Stomach (tissue), 4 donors: ENCODE measurements at regions not wholly inside any gene's neighbourhood (a gene's known extent, or its start where the extent isn't known, plus 50 kb on each side); places are given as distances from the start of the nearest gene placed in this dataset.

ENCODE experiments used
- POLR2A ChIP-seq, 4 donors: fragments of 450-650 bp; IDR thresholded peaks; one replicate each; pipeline ENCODE4 v1.6.1; 2016; ENCODE audit warnings: antibody characterized with exemption in 4 of 4, control low read depth in 2 of 4, mild to moderate bottlenecking in 1 of 4, moderate library complexity in 1 of 4
- TF ChIP-seq, protein P1 (sequence below), 7 experiments: fragments of 450-650 bp in 4 of 7; fragments of 200-600 bp in 3 of 7; sonication (generic) in 3 of 7; IDR thresholded peaks; one replicate each; pipeline ENCODE4 v1.5.1; 2016 to 2019; ENCODE audit warnings: antibody characterized with exemption in 7 of 7, control low read depth in 2 of 7, mild to moderate bottlenecking in 1 of 7

DNA sequence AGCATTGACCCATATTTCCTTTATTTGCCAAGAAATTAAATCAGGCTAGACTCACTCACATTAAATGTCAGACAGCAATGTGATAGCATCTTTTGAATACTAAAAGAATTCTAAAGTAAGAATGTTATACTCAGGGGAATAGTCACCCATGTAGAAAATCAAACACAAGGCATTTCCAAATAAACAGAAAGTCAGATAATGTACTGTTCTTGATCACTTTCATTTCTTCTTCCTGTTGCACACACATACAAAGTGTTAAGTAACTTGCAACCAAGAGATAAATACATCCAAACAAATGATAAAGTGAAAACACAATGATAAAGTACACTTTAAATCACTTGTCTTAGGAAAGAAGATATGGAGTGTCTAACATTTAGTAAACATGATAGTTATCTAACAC is 1366.6 kb upstream of the MIR17HG start:
- TF ChIP-seq POLR2A (IDR thresholded peaks at IDR 0.05), result no peak
- TF ChIP-seq, protein P1, sequence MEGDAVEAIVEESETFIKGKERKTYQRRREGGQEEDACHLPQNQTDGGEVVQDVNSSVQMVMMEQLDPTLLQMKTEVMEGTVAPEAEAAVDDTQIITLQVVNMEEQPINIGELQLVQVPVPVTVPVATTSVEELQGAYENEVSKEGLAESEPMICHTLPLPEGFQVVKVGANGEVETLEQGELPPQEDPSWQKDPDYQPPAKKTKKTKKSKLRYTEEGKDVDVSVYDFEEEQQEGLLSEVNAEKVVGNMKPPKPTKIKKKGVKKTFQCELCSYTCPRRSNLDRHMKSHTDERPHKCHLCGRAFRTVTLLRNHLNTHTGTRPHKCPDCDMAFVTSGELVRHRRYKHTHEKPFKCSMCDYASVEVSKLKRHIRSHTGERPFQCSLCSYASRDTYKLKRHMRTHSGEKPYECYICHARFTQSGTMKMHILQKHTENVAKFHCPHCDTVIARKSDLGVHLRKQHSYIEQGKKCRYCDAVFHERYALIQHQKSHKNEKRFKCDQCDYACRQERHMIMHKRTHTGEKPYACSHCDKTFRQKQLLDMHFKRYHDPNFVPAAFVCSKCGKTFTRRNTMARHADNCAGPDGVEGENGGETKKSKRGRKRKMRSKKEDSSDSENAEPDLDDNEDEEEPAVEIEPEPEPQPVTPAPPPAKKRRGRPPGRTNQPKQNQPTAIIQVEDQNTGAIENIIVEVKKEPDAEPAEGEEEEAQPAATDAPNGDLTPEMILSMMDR (IDR thresholded peaks at IDR 0.05), result no peak
